Ishikawa (cell line): ENCODE measurements at regions not wholly inside any gene's neighbourhood (a gene's known extent, or its start where the extent isn't known, plus 50 kb on each side); places are given as distances from the start of the nearest gene placed in this dataset.
A peak's percentile ranks its signal among the peaks of the same experiment; 100 is the strongest.

Experiments used
- CEBPB ChIP-seq: IDR thresholded peaks from 2 replicates; pipeline ENCODE4 v1.6.1; 2012
- CREB1 ChIP-seq: IDR thresholded peaks from 2 replicates; pipeline ENCODE4 v1.6.1; 2012; ENCODE audit warnings: low read depth
- EGR1 ChIP-seq: IDR thresholded peaks from 2 replicates; pipeline ENCODE4 v1.6.1; 2012
- EP300 ChIP-seq: IDR thresholded peaks from 2 replicates; pipeline ENCODE4 v1.6.1; 2012; ENCODE audit warnings: borderline replicate concordance
- FOXM1 ChIP-seq: IDR thresholded peaks from 2 replicates; pipeline ENCODE4 v1.6.1; 2012; ENCODE audit warnings: low read depth, borderline replicate concordance
- NFIC ChIP-seq: IDR thresholded peaks from 2 replicates; pipeline ENCODE4 v1.6.1; 2012
- RAD21 ChIP-seq: IDR thresholded peaks from 2 replicates; pipeline ENCODE4 v1.6.1; 2012; ENCODE audit warnings: low read depth
- TAF1 ChIP-seq: IDR thresholded peaks from 2 replicates; pipeline ENCODE4 v1.6.1; 2012; ENCODE audit warnings: low read depth, mild to moderate bottlenecking
- TCF12 ChIP-seq: IDR thresholded peaks from 2 replicates; pipeline ENCODE4 v1.6.1; 2012; ENCODE audit warnings: low read depth
- TEAD4 ChIP-seq: IDR thresholded peaks from 2 replicates; pipeline ENCODE4 v1.6.1; 2012
- YY1 ChIP-seq: IDR thresholded peaks from 2 replicates; pipeline ENCODE4 v1.6.1; 2012; ENCODE audit warnings: low read depth
- ZBTB7A ChIP-seq: IDR thresholded peaks from 2 replicates; pipeline ENCODE4 v1.6.1; 2012; ENCODE audit warnings: low read depth
- TF ChIP-seq, protein P1 (sequence below): IDR thresholded peaks from 2 replicates; pipeline ENCODE4 v1.6.1; 2012; ENCODE audit warnings: low read depth, mild to moderate bottlenecking
- TF ChIP-seq, protein P2 (sequence below): IDR thresholded peaks from 2 replicates; pipeline ENCODE4 v1.6.1; 2012
- TF ChIP-seq, protein P3 (sequence below): IDR thresholded peaks from 2 replicates; pipeline ENCODE4 v1.6.1; 2012

DNA sequence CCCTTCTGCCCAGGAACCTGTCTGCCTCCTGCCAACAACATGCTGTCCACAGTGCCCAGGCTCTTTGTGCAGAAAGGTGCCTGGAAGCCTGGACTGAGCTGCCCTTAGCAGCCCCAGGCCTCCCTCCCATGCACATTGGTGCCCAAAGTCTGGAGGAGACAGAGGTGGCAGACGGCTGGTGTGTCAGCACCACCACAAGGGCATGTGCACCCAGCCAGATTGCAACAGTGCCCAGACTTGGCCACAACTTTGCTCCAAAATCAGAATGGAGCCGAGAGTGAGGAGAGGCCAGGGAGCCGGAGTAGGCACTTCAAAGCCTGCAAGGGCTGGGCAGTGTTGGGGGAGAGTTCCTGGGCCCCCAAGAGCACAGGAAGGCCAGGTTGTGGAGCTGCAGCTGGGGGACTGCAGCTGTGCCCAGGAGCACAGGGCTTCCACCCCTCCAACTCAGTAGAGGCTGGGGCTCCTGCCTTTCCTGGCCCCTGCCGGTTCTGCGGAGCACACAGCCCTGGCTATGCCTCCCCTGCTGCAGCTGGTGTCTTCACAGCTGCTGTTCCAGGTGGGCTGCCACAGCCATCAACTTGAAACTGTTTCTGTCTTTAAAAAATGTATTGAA, 1255.8 kb downstream of the SLITRK5 start:
- TF ChIP-seq FOXM1 (no peak), ZBTB7A (no peak), EP300 (no peak), YY1 (no peak), RAD21 (no peak), CREB1 (no peak), CEBPB (no peak), TCF12 (no peak), EGR1 (no peak)

DNA sequence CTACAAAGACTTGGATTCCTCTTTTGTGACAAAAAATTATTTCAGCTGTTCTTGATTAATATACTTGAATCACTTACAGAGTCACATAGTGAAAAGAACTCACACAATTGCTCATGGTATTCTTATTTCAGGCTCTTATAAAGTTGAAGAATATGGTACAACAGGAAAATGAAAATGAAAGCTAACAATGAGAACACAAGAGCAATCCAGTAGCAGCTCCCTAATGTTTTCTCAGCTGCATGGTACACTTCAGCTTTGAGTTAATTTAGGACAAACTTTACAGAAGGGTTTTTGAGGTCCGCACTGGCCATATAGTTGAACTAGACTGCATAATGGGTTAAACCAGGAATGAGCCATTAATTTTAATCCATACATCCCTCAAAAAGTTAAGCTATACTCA, 1261.8 kb downstream of the SLITRK5 start:
- TF ChIP-seq EP300, result no peak
- no peak for TF ChIP-seq NFIC
- TF ChIP-seq EGR1, result no peak
- TF ChIP-seq CEBPB, result no peak
- no peak for TF ChIP-seq YY1

DNA sequence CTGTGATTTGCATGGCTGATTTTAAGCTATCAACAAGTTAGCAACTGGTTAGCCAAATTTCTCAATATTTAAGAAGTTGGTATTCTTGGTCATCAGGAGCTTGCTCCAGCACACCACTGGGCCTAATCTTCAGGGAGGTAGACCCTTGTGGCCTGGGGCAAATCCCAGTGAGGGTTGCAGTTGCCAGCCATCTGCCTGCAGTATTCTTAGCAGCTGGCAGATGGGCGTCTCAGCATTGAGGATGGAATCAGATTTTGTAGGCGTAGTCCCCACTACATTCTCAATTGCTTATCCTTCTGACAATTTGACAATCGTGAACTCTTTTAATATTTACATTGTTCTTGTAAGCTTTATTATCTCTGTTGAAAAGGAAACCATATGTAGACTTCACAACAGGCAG, 1266.2 kb downstream of the SLITRK5 start:
- TF ChIP-seq EGR1, result no peak
- no peak for TF ChIP-seq CEBPB
- TF ChIP-seq ZBTB7A, result no peak
- no peak for TF ChIP-seq EP300
- TF ChIP-seq, protein P1, sequence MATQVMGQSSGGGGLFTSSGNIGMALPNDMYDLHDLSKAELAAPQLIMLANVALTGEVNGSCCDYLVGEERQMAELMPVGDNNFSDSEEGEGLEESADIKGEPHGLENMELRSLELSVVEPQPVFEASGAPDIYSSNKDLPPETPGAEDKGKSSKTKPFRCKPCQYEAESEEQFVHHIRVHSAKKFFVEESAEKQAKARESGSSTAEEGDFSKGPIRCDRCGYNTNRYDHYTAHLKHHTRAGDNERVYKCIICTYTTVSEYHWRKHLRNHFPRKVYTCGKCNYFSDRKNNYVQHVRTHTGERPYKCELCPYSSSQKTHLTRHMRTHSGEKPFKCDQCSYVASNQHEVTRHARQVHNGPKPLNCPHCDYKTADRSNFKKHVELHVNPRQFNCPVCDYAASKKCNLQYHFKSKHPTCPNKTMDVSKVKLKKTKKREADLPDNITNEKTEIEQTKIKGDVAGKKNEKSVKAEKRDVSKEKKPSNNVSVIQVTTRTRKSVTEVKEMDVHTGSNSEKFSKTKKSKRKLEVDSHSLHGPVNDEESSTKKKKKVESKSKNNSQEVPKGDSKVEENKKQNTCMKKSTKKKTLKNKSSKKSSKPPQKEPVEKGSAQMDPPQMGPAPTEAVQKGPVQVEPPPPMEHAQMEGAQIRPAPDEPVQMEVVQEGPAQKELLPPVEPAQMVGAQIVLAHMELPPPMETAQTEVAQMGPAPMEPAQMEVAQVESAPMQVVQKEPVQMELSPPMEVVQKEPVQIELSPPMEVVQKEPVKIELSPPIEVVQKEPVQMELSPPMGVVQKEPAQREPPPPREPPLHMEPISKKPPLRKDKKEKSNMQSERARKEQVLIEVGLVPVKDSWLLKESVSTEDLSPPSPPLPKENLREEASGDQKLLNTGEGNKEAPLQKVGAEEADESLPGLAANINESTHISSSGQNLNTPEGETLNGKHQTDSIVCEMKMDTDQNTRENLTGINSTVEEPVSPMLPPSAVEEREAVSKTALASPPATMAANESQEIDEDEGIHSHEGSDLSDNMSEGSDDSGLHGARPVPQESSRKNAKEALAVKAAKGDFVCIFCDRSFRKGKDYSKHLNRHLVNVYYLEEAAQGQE, result no peak

DNA sequence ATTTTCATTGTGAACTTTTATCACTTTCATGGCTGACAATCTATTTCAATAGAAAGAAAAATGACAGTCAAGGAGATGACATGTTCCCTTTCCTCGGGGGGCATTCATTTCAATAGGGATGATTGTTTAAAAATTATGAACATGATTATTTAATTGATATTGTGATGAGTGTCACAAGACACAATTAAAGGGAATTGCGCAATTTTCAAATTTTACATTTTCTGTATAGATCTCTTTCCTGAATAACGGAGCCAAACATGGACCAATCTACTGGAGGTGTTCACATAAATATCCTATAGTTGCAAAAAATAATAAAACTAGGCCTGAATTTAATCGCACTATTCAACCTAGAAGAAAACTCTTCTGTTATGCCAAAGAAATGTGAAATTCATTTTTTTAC, 1274.6 kb downstream of the SLITRK5 start:
- peak; percentile 50 for TF ChIP-seq CEBPB
- TF ChIP-seq RAD21, result no peak

DNA sequence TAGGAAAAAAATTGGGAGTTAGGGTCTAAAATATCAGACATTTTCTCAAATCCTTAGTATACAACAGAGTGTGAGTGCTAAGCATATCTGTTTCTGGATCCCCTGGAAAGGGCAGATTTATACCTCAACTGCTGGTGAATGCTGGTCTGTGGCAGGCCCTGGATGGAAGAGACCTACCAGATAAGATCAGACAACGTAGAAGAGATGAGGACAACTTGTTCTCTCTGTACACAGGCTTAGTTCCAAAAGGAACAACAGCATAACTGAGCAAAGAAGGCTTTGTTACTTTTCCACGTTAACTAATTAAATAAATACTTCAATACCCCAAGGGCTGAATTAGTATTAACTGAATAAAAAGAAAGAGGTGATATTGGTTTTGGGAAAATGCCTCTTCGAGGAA, 1277.3 kb downstream of the SLITRK5 start:
- TF ChIP-seq YY1, result no peak
- no peak for TF ChIP-seq EGR1
- TF ChIP-seq NFIC, result no peak
- no peak for TF ChIP-seq CREB1
- no peak for TF ChIP-seq TCF12
- TF ChIP-seq, protein P2, sequence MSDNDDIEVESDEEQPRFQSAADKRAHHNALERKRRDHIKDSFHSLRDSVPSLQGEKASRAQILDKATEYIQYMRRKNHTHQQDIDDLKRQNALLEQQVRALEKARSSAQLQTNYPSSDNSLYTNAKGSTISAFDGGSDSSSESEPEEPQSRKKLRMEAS, result no peak
- TF ChIP-seq, protein P1, result no peak

DNA sequence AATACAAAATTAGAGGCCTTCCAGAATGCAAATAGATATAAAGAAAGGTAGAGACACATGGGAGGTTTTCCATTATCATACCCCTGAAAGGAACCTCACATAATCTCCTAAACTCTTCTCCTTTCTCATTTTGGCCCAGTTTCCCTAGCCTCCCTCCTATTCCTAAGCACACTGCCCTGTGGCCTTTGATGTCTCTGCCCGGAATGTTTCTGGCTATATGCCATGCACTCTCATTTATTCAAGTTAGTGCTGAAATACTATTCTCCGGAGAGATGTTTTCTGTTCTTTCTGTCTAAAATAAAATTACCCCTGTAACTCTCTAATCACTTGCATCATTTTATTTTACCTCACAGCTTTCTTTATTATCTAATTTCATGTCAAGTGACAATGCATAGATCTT, 1287.7 kb downstream of the SLITRK5 start:
- no peak for TF ChIP-seq TCF12
- TF ChIP-seq NFIC, result no peak
- no peak for TF ChIP-seq CREB1
- no peak for TF ChIP-seq ZBTB7A
- TF ChIP-seq EGR1, result no peak
- TF ChIP-seq CEBPB, result no peak
- TF ChIP-seq YY1, result no peak
- TF ChIP-seq TEAD4, result no peak
- no peak for TF ChIP-seq EP300
- TF ChIP-seq, protein P1, result no peak
- TF ChIP-seq, protein P2, result no peak
- TF ChIP-seq RAD21, result no peak
- no peak for TF ChIP-seq TAF1
- TF ChIP-seq, protein P3, sequence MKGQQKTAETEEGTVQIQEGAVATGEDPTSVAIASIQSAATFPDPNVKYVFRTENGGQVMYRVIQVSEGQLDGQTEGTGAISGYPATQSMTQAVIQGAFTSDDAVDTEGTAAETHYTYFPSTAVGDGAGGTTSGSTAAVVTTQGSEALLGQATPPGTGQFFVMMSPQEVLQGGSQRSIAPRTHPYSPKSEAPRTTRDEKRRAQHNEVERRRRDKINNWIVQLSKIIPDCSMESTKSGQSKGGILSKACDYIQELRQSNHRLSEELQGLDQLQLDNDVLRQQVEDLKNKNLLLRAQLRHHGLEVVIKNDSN, result no peak
- TF ChIP-seq FOXM1, result no peak
